Astrocyte of the cerebellum (primary cell): ENCODE measurements at regions not wholly inside any gene's neighbourhood (a gene's known extent, or its start where the extent isn't known, plus 50 kb on each side); places are given as distances from the start of the nearest gene placed in this dataset.

Experiments
- DNase-seq: peaks from one replicate; pipeline ENCODE4 v3.0.0-alpha.2; 2011; ENCODE audit warnings: low read depth
- H3K4me3 ChIP-seq: 2 replicates; pipeline ENCODE4 v1.5.1; 2011; ENCODE audit warnings: mild to moderate bottlenecking, low read depth, low read length, moderate library complexity
- CTCF ChIP-seq: IDR thresholded peaks from 2 replicates; pipeline ENCODE4 v1.5.1; 2012; ENCODE audit warnings: low read length, low read depth, moderate library complexity, mild to moderate bottlenecking; ENCODE audit errors: missing control alignments
- in situ Hi-C: cut with HindIII; loops from 2 replicates; pipeline ENCODE4 v1.10.0; 2017; ENCODE audit warnings: low sequenced_read_pairs

GRCh38 chr2:4522498-4523421 lies 819.4 kb downstream of the DCDC2C start:
- no peak for DNase-seq
- TF ChIP-seq CTCF, result no peak
- in situ Hi-C loops, result no loop called here
- H3K4me3 ChIP-seq, result no peak overlapping the region

- no peak for TF ChIP-seq CTCF
- DNase-seq, result no peak
- no peak overlapping the region for H3K4me3 ChIP-seq
- in situ Hi-C loops, result no loop called here
Measured at GRCh38 chr2:4527416-4527815, 824.0 kb downstream of the DCDC2C start.

GRCh38 chr2:4528246-4528645 lies 824.9 kb downstream of the DCDC2C start:
- TF ChIP-seq CTCF, result no peak
- no peak overlapping the region for H3K4me3 ChIP-seq
- no peak for DNase-seq
- in situ Hi-C loops, result no loop called here

- in situ Hi-C loops, result no loop called here
- no peak for DNase-seq
- H3K4me3 ChIP-seq, result no peak overlapping the region
- no peak for TF ChIP-seq CTCF
Measured at GRCh38 chr2:4528773-4529172, 825.4 kb downstream of the DCDC2C start.

- TF ChIP-seq CTCF, result no peak
- in situ Hi-C loops, result no loop called here
- H3K4me3 ChIP-seq, result no peak overlapping the region
- no peak for DNase-seq
Measured at GRCh38 chr2:4529738-4530137, 826.4 kb downstream of the DCDC2C start.

- no peak for TF ChIP-seq CTCF
- in situ Hi-C loops, result no loop called here
- no peak for DNase-seq
- H3K4me3 ChIP-seq, result no peak overlapping the region
Measured at GRCh38 chr2:4530231-4530630, 826.9 kb downstream of the DCDC2C start.
